GM12864 (cell line): ENCODE measurements at regions not wholly inside any gene's neighbourhood (a gene's known extent, or its start where the extent isn't known, plus 50 kb on each side); places are given as distances from the start of the nearest gene placed in this dataset.

Experiments
- DNase-seq: peaks from one replicate; pipeline ENCODE4 v3.0.0-alpha.2; 2011; ENCODE audit warnings: low read depth
- H3K4me3 ChIP-seq: 2 replicates; pipeline ENCODE4 v1.5.1; 2011; ENCODE audit warnings: mild to moderate bottlenecking, low read depth, low read length, control low read depth
- TF ChIP-seq, protein P1 (sequence below): IDR thresholded peaks from 2 replicates; pipeline ENCODE4 v1.5.1; 2011; ENCODE audit warnings: low read depth, mild to moderate bottlenecking, moderate library complexity, low read length, control low read depth, inconsistent platforms; ENCODE audit errors: missing control alignments

DNA sequence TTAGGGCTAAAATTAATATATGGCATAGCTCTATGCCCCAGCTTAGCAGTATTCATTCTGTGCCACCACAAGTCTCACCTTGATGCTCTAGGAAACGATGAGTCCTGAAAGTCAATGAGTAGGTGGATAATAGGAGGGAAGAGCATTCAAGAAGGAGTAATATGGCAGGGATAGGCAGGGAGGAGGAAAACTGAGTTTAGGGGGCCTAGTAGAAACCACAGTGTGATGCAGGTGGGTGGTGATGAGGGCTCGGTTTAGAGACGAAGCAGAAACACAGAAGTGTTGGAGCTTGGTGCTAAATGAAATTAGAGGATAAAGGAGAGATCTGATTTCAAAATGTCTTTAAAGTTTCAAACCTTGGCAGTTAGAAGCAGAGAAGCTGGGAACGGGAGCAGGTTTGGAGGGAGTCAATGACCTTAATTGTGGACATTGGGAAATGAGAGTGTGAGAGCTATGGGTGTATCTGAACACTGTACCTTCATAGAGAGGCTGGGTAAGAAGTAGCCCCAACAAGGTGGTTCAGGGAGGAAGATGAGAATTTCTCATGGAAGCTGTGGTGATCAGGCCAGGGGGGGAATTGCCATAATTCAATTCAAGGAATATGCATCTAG lies 144.7 kb upstream of the CPSF6 start:
- H3K4me3 ChIP-seq: no peak overlapping the region
- TF ChIP-seq, protein P1, sequence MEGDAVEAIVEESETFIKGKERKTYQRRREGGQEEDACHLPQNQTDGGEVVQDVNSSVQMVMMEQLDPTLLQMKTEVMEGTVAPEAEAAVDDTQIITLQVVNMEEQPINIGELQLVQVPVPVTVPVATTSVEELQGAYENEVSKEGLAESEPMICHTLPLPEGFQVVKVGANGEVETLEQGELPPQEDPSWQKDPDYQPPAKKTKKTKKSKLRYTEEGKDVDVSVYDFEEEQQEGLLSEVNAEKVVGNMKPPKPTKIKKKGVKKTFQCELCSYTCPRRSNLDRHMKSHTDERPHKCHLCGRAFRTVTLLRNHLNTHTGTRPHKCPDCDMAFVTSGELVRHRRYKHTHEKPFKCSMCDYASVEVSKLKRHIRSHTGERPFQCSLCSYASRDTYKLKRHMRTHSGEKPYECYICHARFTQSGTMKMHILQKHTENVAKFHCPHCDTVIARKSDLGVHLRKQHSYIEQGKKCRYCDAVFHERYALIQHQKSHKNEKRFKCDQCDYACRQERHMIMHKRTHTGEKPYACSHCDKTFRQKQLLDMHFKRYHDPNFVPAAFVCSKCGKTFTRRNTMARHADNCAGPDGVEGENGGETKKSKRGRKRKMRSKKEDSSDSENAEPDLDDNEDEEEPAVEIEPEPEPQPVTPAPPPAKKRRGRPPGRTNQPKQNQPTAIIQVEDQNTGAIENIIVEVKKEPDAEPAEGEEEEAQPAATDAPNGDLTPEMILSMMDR: no peak
- no peak for DNase-seq

DNA sequence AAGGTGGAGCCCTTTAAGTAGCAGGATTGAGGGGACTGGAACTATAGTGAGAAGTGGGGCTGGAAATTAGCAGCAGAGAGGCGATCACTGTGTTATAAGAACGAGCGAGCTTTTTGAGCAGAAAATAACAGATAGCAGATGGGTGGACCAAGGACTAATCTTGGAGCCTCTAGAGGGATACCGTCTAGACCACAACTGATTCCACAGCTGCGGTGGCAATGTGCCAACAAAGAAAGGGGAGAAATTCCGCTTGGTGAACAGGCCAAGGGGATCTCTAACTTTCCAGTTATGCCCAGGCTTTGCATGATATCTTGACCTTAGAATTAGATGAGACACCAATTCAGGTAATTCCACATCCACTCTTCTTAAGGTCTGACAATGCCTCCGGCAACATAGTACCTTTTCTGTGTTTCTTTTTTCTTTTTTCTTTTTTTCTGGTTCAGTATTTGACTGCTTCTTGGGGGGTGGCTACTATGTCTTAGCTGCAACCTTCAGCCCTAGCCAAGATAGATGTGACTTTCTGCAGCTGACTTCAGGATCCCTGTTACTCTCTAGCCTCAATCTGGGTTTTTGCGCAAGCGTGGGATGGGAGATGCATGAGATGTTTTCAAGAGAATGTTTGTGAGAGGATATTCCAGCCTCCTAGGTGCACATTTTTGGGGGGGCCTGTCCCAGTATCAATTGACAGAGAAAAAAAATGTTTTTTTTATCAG lies 143.4 kb upstream of the CPSF6 start:
- DNase-seq: no peak
- TF ChIP-seq, protein P1: no peak
- no peak overlapping the region for H3K4me3 ChIP-seq

DNA sequence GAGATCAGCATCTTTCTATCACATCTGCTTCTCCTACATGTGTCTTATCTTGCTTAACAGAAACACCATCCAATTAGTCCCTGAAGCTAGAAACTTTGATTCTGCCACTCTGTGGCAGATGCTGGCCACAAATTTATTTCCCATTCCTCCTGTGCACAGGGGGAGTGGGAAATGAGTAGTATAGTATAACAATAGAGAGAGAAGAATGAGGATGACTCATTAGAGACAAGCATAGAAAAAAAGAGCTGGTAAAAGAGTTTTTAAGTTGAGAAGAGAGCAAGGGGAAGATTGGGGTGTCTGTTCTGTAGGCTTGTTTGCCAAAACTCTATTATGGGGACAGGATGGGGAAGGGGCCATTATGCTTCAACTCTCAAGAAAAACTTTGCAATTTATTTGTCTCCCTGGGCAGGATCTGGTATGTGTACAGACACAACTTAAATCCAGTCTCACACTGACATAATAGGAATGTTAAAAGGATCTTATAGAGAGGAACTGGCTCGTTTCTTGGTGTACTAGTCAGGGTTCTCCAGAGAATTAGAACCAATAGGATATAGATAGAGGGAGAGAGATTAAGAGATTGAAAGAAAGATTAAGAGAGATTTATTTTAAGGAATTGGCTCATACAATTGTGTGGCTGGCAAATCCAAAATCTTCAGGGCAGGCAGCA lies 142.6 kb upstream of the CPSF6 start:
- no peak overlapping the region for H3K4me3 ChIP-seq
- no peak for DNase-seq
- TF ChIP-seq, protein P1: no peak

DNA sequence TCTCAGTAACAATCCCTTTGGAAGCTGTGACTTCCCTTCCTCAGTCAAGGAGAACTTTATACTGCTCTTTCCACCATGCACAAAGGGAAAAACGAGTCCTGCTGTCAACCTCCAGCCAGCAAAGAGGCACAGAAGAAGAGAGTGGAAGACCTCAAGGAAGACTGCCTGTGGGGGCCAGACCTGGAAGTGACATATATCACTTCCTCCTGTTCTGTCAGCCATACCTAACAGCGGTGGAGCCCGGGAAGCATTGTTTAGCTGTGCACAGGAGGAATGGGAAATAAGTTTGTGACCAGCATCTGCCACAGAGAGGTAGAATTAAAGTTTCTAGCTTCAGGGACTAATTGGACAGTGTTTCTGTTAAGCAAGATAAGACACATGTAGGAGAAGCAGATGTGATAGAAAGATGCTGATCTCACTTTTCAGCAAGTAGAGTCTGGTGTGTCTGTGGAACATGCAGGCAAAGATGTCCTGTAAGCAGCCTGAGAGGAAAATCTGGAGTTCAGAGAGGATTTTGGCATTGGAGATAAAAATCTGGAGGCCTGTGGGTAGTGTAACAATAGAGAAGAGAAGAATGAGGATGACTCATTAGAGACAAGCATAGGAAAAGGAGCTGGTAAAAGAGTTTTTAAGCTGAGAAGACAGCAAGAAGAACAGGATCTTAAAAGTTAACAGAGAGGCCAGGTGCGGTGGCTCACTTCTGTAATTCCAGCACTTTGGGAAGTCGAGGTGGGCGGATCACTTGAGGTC lies 141.6 kb upstream of the CPSF6 start:
- DNase-seq: no peak
- H3K4me3 ChIP-seq: no peak overlapping the region
- TF ChIP-seq, protein P1: no peak

DNA sequence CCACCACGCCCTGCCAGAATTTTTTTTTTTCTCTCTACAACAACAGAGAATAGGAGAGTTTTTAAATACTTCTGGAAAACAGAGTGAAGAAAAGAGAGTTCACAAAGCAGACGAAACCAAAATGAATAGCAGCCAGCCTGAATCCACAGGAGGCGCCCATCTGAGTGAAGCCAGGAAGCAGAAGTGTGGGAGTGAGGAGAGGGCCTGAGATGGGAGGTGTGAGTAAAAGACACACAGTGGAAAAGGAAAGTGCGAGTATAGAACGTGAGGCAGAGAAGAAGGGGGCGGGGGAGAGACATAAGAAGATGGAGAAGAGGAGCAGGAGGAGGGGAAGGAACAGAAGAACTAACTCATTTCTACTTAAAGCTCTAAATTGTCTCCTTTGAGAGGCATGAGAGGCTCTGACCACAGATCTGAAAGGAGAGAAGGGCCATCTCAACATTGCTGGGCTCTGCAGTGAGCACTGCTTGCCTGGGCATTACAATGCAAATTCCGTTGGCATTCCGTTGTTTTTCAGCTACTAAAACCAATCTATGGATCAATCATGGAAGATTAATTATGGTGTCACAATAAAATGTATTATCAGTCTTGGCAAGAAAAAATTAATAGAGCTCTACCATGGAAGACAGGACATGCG lies 140.1 kb upstream of the CPSF6 start:
- no peak overlapping the region for H3K4me3 ChIP-seq
- TF ChIP-seq, protein P1: no peak
- DNase-seq: no peak

DNA sequence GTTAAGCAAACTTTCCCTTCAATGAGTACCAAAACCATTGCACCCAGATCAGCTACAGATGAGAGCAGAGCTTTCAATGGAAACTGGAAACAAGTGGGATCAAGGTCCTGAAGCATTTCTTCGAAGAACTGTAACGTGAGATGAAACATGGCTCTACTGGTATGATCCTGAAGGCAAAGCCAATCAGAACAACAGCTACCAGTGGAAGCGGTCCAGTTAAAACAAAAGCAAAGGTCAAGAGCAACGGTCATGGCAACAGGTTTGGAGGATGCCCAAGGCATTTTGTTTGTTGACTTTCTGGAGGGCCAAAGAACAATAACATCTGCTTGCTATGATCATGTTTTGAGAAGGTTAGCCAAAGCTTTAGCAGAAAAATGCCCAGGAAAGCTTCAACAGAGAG lies 137.9 kb upstream of the CPSF6 start:
- TF ChIP-seq, protein P1: no peak
- H3K4me3 ChIP-seq: no peak overlapping the region
- DNase-seq: no peak
